Superior temporal gyrus (tissue), 1 donor: ENCODE measurements at regions not wholly inside any gene's neighbourhood (a gene's known extent, or its start where the extent isn't known, plus 50 kb on each side); places are given as distances from the start of the nearest gene placed in this dataset.
A peak's percentile ranks its signal among the peaks of the same experiment; 100 is the strongest.

Experiments used
- DNase-seq: peaks from one replicate; pipeline ENCODE4 v3.0.0-alpha.2; 2016; ENCODE audit errors: extremely low spot score

DNA sequence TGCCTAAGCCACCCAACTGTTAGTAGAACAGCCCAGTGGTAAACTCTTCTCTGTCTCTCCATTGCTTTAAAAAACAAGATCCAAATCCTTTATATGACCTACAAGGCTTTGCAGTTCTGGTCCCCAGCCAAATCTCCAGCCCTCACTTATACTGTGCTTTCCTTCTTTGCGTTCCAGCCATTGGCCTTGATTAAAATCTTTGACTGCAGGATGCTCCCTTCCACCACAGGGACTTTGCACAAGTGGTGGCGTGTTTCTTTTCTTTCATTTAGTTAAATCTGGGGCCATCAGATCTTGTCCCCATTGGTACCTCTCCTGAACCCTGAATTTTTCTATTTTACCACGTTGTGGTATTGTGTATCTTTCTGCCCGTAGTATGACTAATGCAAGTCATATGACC is 183.7 kb downstream of the VRK1 start:
- DNase-seq = no peak

DNA sequence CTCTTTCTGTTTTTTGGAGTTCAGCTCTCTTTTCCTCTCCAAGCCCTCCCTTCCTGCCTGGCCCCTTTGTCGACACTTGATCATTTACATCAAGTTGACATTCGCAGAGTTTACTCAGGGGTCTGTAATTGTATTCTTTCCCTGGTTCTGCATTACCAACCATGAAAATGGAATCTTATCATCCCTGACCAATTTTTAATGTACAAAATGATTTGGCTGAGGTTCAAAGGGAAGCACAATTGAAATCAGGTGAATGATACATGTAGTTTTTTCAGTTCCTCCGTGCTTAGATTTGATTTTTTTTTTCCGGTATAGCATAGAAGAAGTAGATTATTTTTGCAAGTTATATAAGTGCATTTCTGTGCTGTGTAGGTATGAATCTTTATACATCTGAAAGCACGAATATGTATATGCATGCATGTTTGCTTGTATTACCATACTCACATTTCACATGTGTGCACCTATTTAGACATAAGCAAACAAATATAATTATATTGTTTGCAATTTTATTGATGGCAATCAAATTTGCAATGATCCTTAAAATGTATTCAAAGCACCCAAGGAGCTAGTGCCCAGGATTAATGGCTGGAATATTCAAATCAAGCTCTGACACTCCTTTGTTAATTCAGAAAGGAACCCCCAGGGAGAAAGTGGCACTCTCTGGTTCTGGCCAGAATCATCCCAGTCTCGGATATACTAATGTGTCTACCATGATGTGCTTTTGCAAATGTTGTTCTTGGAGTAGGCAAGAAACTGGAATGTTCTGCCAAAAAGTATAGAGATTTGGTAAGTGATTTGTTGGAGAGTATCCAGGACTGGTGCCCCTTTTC is 189.3 kb downstream of the VRK1 start:
- DNase-seq = no peak

DNA sequence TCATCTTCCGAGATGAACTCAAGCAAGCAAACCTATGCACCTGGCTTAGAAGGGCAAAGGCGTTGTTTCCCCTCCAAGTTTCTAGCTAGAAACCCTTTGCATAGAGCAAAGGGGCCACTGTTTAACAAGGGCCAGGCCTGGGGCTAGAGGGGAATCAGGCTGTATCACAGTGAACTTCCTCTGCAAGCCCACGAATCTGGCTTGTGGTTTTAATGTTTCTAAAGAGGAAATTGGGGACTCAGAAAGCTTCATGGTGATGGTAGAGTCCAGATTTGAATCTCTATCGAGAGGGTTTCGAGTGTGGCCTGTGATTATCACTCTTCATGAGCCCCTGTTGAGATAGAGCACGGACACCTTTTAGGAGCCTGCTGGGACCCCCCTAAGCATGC is 189.9 kb downstream of the VRK1 start:
- DNase-seq = no peak

DNA sequence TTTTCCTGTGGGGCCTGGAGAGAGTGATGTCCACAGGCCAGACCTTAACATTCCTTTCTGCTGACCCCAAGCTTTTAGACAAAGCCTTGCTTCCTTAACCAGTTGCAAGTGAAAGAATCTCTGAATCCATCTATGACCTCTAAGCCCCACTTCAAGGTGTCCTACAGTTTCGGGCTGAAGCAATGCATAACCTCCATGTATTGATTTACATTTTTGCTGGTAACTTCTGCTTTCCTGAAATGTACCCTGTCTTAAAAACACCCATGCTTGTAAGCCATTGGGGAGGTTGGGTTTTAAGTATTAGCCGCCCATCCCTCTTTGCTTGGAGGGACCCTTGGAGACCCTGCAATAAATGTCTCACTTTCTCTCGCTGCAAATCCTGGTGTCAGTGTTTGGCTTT is 190.6 kb downstream of the VRK1 start:
- no peak for DNase-seq

DNA sequence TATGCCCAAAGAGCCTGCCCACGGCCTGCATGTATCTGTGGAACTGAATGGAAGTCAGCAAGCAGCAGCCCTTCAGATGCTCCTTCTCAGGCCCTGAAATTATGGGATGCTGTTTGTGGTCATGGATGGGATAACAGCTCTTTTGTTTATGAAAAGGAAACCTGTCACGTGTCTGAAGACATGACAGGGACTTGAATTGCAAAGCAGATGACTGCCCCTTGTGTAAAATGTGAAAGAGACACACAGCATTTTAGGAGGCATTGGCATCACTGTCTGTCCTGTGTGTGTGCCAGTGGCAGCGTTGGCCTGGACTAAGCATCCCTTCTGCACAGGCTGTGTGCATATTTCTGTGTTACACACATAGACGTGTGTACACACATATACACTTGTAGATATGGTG is 192.1 kb downstream of the VRK1 start:
- peak; percentile 84 for DNase-seq

DNA sequence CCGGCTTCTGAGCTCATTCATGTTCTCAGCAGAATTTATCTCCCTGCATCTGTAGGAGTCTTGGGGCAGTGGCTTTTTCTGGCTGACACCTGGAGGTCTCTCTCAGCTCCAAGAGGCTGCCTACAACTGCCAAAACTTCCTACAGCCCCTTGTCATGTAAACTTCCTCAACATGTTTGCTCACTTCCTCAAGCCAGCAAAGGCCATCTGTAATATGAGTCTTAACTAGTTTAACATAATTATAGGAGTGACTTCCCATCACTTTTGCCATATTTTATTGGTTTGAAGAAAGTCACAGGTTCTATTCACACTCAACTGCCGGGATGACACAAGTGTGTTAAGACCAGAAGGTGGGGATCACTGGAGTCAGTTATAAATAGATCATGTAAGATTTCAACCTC is 194.0 kb downstream of the VRK1 start:
- DNase-seq = no peak

DNA sequence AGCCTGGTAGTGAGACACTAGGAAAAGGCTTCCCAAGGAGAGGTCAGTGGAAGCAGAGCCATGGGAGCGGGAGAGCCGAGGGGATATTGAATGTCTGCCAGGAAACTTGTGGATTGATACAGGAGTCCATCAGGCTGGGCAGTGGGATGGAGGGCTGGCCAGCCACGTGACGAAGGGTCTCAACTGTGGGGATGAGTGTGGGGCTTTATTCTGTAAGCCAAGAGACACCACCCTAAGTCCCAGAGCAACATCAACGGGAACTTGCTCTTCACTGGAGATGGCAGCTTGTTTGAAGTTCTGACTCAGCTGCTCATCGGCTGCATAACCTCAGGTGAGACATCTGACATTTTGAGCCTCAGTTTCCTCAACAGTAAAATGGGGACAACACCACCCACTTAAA is 197.8 kb downstream of the VRK1 start:
- DNase-seq = no peak

DNA sequence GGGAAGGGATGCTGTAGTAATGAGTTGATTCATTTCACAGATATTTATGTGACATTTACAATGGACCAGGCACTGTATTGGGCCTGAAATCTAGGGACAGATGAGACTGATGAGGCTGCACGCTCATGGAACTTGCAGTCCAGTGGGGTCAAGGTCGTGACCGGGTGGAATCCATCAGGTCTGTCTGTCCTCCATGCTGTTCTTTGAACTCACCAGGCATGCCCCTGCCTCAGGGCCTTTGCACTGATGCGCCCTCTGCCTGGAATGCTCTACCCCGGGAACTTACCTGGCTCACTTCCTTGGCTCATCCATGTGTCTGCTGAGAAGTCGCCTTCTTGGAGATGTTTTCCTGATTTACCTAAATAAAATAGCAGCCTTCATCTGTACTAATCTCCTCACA is 200.1 kb downstream of the VRK1 start:
- no peak for DNase-seq

DNA sequence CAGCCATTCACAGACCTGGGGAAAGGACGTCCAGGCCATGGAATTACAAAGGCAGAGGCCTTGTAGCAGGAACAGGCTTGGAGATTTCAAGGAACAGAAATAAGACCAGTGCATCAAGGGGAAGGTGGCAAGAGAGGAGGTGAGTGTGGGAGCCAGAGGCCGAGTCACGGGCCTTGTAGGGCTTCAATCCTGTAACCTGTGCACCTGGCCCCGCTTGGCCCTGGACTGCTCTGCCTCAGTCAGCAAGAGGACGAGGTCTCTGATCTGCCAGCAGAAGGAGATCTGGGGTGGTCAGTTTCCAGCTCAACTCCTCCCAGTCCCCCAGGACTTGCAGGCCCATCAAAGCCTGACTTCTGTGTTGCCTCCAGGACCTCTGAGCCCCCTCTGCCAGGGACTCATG is 200.8 kb downstream of the VRK1 start:
- DNase-seq = no peak

DNA sequence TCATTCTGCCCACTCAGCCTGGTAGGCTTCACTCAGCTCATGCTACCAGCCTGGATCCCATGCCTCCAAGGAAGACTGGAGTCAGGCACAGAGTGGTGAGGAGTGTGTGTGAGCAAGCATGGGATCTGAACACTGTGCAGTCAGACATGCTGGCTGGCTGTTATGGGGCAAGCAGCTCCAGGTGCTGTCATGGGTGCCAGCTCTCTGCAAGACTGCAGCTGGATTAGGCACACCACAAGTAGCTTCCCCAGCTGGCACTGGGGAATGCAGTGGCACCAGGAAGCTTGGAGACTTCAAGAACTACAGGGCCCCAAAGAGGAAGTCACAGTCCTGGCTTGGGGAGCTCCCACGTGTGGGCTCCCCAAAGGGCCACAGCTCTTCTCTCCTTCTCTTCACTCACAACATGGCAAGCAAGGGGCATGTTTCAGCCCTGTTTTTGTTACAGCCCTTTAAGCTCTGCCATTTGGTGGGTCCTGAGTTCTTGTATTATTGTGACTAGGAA is 202.5 kb downstream of the VRK1 start:
- DNase-seq = no peak

DNA sequence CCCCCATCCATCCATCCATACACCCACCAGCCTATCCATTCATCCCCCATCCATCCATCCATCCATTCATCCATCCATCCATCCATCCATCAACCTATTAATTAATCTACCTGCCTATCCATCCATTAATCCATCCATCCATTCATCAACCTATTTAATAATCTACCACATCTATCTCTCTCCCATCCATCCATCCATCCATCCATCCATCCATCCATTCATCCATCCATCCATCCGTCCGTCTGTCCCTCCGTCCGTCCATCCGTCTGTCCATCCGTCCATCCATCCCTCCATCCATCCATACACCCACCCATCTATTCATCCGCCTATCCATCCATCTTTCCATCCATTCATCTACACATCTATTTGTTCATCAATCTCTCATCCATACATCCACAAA is 205.3 kb downstream of the VRK1 start:
- no peak for DNase-seq

DNA sequence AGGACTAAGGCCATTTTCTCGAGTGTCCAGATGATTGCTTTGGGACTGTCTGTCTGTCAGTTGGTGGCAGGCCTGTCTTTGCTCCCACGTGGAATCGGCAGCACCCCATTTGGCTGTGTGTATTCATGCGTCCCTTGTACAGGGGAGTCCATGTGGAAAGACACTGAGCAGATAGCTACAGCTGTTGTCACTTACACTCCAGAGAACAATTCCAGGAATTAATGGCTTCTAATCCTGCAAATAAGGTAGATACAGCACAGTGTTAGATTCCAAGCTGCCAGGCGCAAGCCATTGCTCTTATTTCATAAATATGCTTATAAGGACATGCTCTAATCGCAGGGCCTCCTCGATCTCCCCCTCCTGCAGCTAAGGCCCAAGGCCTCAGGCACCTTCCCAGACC is 208.8 kb downstream of the VRK1 start:
- DNase-seq = no peak

DNA sequence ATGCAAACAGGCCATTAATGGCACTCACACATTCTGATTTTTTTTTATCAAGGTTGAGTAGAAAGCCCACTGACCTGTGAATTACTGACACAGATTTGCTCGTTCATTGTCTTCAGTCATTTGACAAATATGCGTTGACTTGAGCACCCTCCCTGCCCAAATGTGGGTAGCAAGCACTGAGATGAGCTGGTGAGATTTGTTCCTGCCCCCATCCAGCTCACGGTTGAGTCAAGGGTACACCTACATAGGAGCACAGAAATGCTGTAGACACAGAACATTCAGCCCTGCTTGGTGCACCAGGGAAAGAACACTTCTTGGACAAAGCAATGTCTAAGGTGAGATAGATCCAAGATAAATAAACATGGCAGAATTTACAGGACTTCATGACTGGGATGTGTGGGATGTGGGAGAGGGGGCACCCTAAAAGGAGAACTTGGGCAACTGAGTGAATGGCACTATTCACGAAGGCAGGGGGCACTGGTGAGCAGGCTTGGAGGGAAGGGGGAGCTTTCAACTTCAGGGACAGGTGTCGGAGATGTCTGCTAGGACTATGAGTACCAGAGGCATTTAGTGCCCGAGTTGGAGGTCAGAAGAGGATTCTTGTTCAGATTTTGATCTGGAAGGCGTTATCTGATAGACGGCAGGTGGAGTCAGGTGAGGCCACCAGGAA is 213.4 kb downstream of the VRK1 start:
- DNase-seq = no peak

DNA sequence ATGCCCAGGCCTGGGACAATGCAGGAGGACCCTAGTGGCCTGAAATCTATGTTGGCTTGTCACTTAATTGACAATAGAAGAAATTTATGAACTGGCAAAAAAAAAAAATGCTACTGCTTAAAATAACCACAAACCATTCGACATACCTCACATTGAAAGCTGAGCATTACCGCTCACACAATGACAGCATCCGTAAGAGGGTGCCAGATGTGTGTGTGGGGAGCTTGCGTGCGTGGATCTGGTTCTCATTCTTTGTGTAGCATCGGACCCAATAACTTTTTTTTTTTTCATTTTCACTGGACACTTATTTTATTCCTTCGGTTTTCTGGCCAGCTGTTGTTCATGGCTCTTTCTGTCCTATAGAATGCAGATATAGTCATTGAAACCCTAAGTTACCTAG is 216.7 kb downstream of the VRK1 start:
- DNase-seq = no peak

DNA sequence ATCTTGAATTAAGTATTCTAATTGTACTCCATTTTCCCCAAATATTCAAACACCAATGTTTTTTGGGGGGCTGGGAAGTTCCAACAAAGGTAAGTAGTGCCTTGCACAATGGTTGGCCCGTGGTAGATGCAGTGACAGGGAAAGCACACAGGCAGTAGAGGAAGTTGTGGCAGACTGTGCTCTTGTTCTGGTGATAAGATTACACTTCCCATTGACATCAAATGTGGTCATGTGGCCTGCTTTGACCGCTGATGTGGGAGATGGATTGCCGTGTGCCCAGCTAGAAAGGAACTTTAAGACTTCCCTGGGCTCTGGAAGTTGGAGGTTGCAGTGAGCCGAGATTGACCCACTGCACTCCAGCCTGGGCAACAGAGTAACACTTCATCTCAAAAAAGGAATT is 223.8 kb downstream of the VRK1 start:
- peak; percentile 12 for DNase-seq

DNA sequence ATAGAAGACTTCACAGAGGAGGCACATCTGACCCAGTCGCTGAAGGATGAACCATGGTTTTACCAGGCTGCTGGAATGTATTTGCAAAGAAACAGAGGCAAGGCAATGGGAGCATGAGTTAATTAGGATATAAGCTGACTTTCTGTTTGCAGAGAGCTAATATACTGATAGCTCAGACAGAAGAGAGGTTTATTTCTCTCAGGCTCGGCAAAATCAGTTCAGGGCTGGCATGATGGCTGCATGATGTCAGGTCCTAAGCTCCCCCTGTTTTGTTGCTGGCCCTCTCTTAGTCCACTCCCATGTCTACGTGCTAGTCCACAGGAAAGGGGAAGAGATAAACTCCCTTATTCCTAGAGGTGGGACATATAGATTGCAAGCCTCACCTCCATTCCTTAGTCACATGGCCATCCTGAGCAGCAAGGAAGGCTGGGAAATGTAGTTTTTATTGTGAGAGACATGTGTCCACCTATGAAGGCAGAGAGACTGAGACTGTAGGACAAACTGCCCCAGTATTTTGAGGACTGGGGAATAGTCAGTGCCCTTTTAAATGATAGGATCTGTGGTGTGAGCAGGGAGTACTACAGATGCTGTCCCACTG is 224.5 kb downstream of the VRK1 start:
- no peak for DNase-seq

DNA sequence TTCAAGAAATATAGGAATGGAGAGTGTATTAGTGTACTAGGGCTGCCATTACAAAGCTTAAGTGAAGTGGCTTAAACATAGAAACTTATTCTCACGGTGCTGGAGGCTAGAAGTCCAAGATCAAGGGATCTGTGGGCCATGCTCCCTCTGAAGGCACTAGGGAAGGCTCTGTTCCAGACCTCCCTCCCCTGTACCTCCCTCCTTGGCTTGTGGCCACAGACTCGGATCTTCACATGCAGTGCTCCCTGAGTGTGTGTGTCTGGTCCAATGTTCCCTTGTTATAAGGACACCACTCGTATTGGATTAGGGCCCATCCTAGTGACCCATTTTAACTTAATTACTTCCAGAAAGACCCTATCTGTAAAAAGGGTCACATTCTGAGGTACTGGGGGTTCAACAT is 225.6 kb downstream of the VRK1 start:
- no peak for DNase-seq

DNA sequence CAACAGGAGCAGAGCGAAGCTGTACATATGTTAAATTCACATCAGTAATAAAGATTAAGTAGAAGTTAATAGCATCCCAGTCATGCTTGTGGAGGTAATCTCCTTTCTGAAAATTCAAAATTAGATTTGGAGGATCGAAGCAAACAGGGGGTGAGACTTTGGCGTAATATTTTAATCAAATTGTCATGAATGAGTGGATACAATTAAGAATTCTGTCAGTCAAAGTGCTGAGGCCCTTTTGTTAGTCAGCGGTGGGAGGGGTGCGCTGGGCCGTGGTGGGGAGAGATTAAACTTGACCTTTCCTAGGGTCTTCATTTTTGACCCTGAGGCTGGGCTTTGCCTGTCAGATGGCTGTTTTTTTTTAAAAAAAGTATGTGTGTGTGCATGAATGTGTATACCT is 226.7 kb downstream of the VRK1 start:
- DNase-seq = no peak

DNA sequence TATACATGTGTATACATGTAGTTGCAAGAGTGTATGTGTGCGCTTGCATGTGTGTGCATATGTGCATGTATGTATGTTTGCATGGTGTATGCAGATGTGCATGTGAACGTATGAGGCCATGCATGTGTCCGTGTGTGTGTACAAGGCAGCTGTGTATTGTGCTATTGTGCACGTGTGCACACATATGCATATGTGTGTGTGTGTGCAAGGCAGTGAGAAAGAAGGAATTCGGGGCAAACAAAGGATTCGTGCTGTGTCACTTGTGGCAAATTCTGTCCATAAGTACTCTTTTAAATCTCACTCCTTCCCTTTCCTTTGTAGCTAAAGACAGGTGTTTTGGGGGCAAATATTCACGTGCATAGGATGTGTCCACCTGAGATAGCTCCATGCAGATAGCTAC is 227.1 kb downstream of the VRK1 start:
- no peak for DNase-seq

DNA sequence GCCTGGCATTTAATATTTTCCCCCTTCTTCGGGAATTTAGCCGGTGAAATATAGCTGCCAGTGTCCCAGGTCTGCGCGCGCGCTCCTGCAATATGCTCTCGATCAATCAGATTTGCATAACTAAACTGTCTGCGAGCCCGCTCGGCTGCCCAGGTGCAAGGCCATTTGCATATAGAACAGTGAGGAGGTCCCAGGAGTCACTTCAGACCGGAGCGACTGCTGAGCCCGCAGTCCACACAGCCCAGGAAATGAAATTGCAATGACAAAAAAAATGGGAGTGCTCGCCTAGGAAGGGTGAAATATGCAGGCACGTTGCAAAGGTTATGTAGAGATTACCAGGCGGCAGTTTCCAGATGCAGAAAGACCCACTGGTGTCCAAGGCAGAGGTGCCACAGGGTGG is 228.5 kb downstream of the VRK1 start:
- no peak for DNase-seq

DNA sequence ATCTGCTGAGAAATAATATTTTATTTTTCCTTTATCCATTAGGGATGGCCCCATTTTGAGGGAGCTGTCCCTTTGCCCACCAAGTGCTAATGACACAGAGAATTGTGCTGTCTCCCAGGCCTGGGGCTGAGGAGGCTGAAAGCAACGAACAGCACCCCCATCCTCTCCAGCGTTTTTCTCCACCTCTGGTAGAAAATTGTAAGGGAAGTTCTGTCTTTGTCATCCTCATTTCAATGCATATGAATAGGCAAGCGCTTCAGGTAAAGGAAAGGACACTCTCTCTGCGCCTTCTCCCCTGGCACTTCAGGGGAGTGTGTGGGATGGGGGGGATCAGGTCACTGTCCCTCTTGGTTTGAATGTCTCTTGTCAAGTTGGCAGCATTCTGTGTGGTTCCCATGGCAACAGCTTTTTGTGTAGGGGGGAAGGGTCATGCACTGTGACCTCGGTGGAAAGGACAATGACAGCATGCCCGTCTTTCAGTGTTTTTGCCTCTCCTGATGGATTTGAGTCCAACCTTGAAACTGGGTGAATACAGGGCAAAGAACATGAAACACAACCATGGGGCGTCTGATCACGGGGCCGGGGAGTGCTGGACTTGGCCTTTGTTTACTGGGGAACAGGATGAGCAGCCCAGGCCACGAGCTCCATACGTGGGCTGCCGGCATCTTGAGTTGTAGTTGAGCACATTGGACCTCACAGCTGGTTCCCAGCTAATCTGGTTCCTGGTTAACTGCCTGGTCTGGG is 230.2 kb downstream of the VRK1 start:
- DNase-seq = no peak

DNA sequence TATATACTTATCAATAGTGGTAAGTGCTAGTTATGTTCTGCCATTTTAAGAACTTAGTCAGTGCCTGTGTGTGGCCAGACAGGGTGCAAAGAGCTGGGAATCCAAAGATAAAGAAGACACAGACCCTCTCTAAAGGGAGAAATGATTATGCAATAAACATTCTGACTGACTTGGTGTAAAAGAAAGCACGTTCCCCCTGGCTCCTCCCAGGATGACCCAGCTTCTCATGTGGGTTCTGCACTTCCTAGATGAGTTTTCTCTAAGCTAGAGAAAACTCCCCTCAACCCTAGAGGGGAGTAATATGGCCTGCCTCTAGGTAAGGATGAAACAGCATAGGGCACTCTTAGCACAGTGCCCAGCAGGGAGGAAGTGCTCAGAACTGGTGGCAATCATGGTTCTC is 231.2 kb downstream of the VRK1 start:
- no peak for DNase-seq
